Limb (tissue), 2 donors: ENCODE measurements at regions not wholly inside any gene's neighbourhood (a gene's known extent, or its start where the extent isn't known, plus 50 kb on each side); places are given as distances from the start of the nearest gene placed in this dataset.
A peak's percentile ranks its signal among the peaks of the same experiment; 100 is the strongest.
"Not testable (repeated sequence)": the region's sequence is repeated elsewhere in the genome, so short reads cannot be mapped to it uniquely, and the experiment has no call there.

ENCODE experiments used
- DNase-seq, 2 donors: peaks; one replicate each; pipeline ENCODE4 v3.0.0-alpha.2; 2016; ENCODE audit errors: extremely low spot score in 2 of 2

- peak in 1 of 2 donors; percentile 39 for DNase-seq
These were observed 2302.2 kb upstream of the RAG2 start for GRCh38 chr11:38900211-38900610.

GRCh38 chr11:38894201-38894600 lies 2296.2 kb upstream of the RAG2 start:
- DNase-seq = not testable (repeated sequence)

- no peak for DNase-seq
These were observed 2286.3 kb upstream of the RAG2 start for GRCh38 chr11:38884145-38884865.

DNA sequence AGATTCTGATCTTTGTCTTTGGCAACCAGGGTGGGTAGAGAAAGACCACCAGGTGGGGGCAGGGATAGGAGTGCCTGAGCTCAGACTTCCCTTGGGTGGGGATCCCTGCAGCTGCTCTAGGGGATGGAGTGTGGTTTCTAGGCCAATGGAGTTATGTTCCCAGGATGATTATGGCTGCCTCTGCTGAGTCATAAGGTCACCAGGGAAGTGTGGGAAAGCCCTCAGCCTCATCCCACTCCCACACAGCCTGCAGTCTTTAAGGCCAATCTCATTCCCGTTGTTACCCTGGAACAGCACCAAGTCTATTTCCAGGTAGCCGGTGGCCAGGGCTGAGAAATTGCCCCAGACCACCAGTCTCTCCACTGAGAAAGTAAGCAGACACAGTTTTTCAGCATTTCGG lies 2269.3 kb upstream of the RAG2 start:
- DNase-seq = no peak

DNA sequence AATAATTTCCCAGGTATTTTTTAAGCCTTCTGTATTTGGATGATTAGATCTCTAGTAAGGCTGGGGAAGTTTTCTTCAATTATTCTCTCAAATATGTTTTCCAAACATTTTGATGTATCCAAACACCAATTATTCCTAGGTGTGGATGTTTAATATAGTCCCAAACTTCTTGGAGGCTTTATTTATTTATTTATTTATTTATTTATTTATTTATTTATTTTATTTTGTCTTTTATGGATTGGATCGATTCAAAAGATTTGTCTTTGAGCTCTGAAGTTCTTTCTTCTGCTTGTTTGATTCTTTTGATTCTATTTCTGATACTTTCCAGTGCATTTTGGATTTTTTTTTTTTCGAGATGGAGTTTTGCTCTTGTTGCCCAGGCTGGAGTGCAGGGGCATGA lies 2267.9 kb upstream of the RAG2 start:
- DNase-seq = no peak

DNA sequence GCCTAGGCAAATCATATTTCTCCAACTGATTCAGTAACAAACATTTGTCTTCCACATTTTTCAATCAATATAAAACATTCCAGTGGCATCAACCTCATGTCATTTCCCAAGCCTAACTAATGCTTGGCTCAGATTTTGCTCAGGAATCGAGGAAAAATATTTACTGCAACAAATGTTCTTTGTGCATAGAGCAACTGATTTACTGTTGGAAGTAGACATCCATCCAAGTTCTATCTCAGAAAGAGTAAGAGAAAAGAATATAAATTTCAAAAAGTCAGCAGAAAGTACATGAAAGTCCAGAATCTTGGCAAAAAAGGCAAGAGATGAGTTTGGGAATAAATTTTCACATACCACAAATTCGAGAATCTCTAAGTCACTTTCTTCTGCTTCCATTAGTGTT lies 2245.0 kb upstream of the RAG2 start:
- no peak for DNase-seq

DNA sequence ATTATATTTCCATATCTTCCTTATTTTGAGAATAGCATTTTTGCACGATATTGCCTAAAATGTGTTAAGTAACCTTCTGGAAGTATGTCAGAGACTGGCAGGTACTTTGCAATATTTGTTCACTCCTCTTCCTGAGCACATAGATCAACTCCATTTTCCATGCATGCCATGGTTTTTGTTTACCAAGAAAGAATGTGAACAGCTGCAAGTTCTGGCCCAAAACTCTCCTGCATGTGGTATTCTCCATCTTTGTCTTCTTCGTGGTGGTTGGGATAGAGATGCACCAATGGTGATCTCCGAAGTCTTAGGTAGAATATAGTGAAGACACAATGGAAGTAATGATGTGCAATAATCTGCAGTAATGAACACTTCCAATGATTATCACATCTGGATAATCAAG lies 2241.0 kb upstream of the RAG2 start:
- DNase-seq = no peak

DNA sequence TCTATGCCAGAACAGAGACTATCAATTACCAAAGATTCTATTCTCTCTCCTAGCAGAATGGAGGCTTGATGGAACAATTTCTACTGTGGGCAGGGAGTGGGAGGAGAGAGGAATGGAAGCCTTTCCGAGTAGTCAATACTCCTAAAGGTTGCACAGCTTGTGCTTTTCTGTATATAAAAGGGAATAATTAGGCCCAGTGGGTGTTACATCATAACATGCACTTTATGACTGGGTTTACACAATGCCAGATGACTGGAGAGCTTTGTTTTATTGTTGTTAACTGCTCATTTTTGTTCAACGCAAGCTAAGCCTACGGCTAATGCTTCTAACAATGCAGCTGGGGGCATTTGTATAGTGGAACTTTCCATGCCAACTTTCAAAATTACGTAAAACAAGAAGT lies 2237.9 kb upstream of the RAG2 start:
- DNase-seq = no peak

DNA sequence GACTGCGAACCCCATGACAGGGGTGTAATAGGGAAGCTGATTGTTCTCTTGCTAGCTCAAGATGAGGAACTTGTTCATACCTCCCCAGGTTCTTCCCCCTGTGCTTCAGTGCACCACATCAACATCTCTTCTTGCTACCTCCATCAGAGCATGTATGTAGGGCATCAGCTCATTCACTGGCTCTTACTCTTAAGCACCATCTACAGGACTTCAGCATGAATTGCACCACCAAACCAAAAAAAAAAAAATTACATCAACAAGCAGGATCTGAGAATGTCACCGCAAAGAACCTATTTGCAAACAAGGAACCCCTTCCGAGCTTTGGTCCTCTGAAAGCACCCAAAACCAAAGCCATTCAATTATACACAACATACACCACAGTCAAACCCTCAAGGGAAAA lies 2226.5 kb upstream of the RAG2 start:
- no peak for DNase-seq

DNA sequence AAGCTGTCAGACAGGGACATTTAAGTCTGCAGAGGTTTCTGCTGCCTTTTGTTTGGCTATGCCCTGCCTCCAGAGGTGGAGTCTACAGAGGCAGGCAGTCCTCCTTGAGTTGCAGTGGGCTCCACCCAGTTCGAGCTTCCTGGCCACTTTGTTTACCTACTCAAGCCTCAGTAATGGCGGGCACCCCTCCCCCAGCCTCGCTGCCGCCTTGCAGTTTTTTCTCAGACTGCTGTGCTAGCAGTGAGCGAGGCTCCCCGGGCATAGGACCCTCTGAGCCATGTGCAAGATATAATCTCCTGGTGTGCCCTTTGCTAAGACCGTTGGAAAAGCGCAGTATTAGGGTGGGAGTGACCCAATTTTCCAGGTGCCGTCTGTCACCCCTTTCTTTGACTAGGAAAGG lies 2223.8 kb upstream of the RAG2 start:
- DNase-seq = not testable (repeated sequence)

GRCh38 chr11:38819981-38820380 lies 2221.9 kb upstream of the RAG2 start:
- DNase-seq = no peak

GRCh38 chr11:38818720-38819119 lies 2220.7 kb upstream of the RAG2 start:
- no peak for DNase-seq

DNA sequence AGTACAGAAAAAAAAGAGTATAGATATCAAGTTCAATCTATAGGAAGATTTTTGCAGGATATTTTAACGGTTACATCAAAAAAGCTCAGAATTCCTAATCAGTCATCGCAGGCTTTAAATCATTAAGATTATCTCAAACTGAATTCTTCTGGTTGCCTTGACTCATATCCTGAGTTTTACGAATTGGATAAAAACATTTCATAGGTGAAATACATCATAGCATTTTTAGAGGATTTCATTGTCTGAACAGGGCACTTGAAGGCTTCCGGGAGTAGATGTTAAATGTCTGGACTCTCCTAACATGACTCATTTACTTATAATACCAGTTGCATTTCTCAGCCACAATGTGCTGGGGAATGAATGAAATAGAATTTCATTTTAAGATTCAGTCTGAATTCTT lies 2216.6 kb upstream of the RAG2 start:
- DNase-seq = no peak

GRCh38 chr11:38809521-38809920 lies 2211.5 kb upstream of the RAG2 start:
- DNase-seq = no peak

- DNase-seq = peak in 1 of 2 donors; percentile 15
These were observed 2198.2 kb upstream of the RAG2 start for GRCh38 chr11:38796281-38796680.

DNA sequence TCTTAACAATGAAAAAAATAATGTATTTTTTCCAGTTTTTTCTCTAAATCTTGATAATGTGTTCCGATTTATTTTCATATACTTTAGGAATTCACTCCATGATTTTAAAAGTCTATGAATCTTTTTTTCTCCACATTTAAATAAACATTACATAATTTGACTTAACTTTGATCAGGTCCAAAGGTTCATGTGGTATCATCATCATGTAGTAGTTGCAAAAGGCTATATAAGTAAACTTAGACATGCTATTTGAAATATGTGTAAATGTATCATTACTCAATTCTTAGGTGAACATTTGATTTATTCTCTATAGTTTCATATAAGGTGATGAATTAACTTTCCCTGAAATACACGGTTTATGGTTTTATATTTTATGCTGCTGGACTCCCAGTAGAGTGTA lies 2197.0 kb upstream of the RAG2 start:
- DNase-seq = no peak

DNA sequence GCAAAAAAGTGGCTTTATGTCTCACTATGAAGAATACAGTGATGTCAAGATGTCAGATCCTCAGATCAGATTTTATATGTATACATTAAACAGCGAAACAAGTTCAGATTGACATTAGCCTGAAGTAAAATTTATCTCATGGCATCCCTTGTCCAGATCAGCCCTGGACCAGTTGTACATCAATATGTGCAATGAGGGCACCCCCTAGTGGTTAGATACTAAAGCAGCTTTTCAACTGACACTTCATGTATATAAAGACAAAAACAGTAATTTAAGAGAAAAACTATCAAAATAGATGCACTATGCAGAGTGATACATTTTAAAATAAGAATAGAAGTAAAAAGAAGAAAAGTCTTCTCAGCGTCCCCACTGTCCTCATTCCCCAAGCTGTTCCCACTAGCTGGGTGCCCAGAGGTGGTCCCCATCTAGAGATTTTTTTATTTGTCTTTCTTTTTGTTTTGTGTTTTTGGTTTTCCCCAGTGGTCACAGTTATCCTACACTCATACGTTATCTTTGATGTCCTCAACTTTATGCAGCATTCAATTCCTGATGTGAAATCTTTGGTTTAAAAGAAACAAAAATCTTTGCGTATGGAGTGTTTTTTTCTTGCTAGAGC lies 2193.4 kb upstream of the RAG2 start:
- DNase-seq = peak; percentile 42 to 73

DNA sequence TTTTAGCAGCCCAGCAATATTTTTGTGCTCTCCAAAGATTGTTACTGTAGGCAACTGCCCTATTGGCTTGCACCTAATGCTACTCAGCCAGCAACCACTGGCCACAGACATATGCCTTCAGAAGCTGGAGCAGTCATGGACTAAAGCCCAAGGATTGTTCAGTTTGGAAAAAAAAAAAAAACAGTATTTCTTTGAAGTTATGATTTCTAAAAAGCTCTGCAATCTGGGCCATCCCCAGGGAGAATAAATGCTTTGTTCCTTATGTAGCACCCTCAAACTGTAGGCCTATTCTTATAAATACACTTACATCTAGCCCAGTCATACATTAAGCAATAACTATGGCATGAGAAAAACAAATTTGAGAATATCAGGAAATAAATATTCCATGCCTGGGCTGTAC lies 2190.5 kb upstream of the RAG2 start:
- DNase-seq = no peak

DNA sequence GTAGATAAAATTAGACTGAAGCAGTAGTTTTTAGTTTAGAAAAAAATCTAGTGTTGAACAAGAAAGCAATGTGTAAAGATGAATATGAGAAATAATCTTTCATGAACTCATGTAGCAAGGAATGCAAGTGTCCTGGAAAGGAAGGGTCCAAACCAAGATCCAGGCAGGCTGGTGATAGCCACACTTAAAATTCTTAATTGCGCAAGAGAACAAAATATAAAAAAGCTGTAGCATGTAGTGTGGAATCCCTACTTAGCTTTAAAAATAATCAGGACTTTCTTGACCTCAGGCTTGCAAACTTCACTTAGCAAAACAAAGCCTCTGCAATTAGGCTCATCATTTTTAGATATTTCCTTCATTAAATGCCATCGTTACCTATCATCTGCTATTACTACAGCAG lies 2186.1 kb upstream of the RAG2 start:
- DNase-seq = no peak

DNA sequence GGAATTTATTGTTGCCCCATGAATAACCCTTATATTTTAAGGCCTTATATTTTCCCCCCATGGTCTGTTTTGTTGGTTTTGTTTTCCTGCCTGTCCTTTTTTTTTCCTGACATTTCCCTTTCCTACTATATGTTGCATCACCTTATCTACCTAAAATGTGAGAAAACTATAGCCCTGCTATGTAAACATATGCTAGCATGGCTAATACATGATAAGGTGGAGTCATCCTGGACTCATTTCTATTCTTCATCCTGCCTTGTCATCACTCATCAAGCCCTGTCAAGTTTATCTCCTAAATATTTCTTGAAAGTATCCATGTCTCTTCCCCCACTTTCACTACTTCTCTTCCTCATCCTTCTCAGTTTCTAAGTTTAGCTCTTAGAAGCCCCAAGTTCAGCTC lies 2168.8 kb upstream of the RAG2 start:
- no peak for DNase-seq

GRCh38 chr11:38759394-38759793 lies 2161.4 kb upstream of the RAG2 start:
- no peak for DNase-seq

DNA sequence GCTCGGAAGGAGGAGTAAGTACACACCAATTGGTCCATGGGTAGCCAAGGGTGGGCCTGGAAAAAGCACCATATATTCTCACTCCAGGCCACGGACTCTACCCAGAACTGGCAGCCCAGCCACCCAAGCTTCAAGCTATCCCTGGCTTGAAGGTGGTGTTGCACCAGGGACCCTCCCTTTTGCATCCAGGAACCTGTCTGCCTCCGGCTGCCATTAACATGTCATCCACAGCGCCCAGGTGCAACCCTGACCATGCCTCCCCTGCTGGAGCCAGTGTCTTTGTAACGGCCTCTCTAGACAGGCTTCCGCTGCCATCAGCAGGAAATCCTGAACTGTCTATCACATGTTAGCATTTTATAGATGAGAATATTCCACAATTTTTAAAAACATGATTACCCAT lies 2158.5 kb upstream of the RAG2 start:
- DNase-seq = no peak

- no peak for DNase-seq
These were observed 2153.4 kb upstream of the RAG2 start for GRCh38 chr11:38751421-38751820.
